NCI-H187 (cell line): ENCODE measurements at regions not wholly inside any gene's neighbourhood (a gene's known extent, or its start where the extent isn't known, plus 50 kb on each side); places are given as distances from the start of the nearest gene placed in this dataset.
"Not testable (repeated sequence)": the region's sequence is repeated elsewhere in the genome, so short reads cannot be mapped to it uniquely, and the experiment has no call there.

Experiments used
- DNase-seq, 2 experiments: peaks; one replicate each; lab custom pipeline; 2025; lab: John Stamatoyannopoulos, UW

DNA sequence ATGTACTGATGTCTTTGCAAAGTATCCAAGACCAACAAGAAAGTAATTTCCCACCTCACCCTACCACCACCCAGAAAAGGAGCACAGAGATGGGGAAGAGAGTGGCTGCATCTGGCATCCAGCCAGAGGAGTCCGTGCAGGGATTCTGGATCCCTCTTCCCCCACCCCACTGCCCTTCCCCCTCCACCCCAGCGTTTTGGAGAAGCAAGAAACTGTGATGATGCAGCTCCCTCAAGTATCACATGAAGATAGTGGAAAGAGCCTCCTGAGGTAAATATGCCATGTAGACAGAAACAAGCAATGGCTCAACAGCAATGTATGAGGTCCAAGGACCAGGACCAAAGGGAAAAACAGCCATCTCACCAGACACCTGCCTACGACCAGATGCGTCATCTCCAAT is 153.8 kb downstream of the DEPDC1B start:
- no peak for DNase-seq

DNA sequence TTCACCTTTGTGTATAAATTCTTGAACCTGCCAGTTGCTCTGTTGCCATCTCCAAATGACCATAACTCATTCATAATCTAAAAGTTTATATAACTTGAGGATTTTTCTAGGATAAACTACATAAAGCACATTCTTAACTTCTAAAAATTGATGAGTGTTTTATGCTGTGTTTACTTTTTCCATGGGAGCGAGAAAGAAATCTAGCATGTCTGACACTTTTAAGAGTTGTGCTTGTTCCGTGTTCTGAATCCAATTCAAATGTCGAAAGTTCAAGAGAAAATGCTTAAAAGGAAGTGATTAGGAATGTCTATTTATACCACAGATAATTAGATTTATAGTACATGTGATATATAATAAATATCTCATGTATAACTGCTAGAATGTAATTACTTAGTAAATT is 154.4 kb downstream of the DEPDC1B start:
- no peak for DNase-seq

DNA sequence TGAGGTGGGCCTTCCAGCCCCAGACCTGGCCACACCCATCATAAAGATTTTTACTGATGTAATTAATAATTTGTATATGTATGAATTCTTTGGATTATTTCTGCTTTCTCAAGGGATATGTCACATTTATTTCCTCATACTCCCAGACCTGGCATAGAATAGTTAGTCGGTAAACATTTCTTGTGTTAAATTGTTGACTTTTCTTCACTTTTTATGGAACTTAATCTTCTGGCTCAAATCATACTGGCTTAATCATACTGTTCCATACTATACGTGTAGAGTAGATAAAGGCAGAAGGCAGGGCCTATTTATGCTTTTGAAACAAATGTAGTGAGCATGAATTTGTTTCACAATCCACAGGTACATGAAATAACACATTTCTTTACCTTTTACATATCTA is 155.8 kb downstream of the DEPDC1B start:
- DNase-seq, result no peak

DNA sequence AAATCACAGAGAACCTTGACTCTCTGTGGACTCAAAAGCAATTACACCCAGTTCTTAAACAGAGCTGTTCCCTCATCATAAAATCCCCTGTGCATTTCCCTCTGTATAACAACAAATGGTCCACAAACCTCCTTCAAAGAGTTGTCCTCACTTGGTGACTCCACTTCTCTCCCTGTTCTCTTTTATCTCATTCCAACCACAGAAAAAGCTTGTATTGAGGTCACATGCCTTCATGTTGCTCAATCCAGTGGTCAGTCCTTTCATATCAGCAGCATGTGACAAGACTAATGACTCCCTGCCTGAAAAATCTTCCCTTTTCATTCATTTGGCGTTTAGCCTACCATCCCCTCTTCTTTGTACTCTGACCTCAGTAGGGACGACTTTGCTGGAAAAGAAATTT is 158.0 kb downstream of the DEPDC1B start:
- DNase-seq, result no peak

- no peak for DNase-seq
These were observed 158.8 kb downstream of the DEPDC1B start for GRCh38 chr5:60540856-60541805.

DNA sequence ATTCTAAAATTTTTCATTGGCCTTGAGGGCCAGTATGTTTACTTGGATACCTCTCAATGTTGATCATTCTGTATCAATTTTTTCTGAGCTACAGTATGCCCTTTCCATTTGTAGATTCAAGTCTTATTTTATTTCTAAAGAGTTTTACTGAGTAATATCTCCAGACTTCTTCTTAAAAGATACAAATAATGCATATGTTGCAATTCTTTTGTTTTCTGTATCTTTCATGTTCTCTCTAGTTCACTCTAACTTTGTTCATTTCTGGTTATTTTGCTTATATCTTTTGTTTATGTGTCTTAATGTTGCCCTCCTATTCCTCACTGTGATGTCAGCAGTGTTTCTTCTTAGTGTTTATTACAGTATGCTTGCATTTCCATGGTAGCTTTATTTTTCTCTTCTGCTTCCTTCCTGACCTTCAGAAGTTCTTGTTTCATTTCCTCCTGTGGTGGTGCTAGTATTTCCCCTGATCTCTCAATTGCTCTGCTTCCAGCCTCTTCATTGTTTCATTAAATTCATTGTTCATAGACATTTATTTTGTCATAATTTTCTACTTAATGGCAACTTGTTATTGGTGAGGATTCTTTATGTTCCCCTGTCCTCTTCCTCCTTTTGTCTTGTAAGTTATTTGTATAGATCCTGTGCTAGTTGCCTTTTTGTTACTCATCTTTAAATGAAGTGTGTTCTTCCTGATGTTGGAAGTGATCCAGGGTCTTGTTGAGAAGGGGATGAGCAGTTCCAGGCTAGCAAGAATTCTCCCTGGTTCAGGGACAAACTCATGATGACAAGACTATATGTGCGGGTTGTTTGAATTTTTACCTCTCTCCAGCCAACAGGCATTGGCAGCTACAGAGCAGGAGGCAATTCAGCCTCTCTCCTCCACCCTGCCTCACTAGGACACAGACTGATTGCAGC is 160.8 kb downstream of the DEPDC1B start:
- no peak for DNase-seq

DNA sequence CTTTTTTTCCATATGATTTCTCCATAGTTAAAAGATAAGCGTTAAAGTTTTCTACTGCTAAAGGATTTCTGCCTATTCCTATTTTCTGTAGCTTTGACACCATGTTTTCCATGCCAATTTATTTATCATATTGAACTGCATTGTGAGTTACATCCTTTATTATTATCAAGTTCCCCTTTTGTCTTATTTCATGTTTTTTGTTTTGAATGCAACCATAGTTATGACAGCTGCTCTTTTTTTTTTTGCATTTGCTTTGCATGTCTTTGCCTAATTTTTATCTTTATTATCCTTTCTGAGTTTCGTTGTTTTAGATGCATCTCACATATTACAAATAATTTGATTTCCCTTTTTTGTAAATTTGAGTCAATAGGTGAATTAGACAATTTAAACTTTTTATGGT is 161.5 kb downstream of the DEPDC1B start:
- DNase-seq, result no peak

- DNase-seq, result no peak
These were observed 164.0 kb downstream of the DEPDC1B start for GRCh38 chr5:60535951-60536350.

- DNase-seq, result no peak
These were observed 164.8 kb downstream of the DEPDC1B start for GRCh38 chr5:60535198-60535597.

DNA sequence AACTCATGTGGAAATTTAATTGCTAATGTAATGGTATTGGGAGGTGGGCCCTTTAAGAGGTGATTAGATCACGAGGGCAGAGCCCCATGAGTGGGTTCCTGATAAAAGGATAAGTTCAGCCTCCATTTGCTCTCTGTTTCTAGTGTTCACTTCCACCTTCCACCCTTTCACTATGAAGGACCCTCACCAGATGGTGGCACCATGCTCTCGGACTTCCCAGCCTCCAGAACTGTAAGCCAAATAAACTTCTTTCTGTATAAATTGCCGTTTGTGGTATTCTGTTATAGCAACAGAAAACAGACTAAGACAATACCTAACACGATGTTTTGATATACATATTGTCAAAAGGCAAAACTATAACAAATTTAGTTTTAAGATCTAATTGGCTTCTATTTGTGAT is 166.2 kb downstream of the DEPDC1B start:
- DNase-seq, result no peak

- DNase-seq, result not testable (repeated sequence)
These were observed 167.2 kb downstream of the DEPDC1B start for GRCh38 chr5:60532796-60533195.

- not testable (repeated sequence) for DNase-seq
These were observed 169.7 kb downstream of the DEPDC1B start for GRCh38 chr5:60530144-60530848.

- DNase-seq, result no peak
These were observed 171.0 kb downstream of the DEPDC1B start for GRCh38 chr5:60529001-60529400.

DNA sequence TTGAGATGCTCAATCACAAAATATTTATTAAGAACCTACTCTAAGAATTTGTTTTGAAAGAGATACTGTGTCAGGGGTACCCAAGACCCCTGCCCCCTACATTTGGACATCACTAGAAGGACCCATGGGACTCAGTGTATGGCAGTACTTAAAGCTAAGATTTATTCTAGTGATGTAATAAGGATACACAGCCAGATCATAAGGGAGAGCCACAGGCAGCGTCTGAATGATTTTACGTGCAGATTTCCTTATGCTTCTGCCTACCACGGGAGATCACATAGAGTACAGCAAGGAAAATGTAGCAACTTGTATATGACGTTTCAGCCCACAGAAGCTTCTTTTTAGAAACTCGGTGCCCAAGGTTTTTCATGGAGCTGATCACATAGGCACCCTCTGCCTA is 172.9 kb downstream of the DEPDC1B start:
- DNase-seq, result no peak

- DNase-seq, result no peak
These were observed 173.6 kb downstream of the DEPDC1B start for GRCh38 chr5:60526336-60526875.

- DNase-seq, result no peak
These were observed 177.6 kb downstream of the DEPDC1B start for GRCh38 chr5:60522292-60522905.

DNA sequence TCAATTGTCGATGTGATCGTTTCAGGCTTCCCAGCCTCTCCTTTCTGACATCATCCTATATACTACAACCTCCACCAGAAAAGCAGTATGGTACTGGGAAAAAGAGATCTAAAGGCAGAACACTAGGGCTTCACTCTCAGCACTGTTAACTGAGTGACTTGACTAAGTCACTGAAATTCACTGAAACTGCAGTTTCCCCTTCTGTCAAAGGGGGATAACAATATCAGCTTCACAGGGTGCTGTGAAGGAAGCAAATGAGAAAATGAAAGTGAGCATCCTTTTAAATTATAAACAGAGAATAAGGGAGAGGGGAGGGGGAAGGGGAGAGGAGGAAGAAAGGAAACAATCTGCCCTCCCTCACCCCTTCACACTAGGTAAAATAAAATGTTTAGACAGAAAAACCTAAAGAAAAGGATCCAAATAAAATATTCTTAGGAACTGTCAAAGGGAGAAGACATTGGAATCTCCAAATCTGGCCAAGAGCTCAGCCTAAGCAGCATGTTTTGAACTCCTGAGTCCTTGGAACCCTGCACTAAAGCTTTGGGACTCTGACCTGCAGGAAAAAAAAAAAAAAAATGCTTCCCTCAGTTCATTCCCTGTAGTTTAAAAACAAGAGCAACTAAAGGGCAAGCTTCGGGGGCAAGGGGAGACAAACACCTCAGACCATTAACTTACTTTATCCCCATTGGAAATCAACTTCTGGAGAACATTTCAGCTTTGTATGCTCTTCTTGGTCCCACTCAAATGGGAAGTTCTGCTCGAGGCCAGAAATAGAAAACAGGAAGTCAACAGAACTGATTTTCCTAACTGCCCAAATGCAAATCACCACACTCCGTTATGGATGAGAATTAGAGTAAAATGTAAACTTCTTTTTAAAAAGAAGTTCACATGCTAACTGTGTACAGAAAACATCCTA is 178.3 kb downstream of the DEPDC1B start:
- DNase-seq, result no peak

DNA sequence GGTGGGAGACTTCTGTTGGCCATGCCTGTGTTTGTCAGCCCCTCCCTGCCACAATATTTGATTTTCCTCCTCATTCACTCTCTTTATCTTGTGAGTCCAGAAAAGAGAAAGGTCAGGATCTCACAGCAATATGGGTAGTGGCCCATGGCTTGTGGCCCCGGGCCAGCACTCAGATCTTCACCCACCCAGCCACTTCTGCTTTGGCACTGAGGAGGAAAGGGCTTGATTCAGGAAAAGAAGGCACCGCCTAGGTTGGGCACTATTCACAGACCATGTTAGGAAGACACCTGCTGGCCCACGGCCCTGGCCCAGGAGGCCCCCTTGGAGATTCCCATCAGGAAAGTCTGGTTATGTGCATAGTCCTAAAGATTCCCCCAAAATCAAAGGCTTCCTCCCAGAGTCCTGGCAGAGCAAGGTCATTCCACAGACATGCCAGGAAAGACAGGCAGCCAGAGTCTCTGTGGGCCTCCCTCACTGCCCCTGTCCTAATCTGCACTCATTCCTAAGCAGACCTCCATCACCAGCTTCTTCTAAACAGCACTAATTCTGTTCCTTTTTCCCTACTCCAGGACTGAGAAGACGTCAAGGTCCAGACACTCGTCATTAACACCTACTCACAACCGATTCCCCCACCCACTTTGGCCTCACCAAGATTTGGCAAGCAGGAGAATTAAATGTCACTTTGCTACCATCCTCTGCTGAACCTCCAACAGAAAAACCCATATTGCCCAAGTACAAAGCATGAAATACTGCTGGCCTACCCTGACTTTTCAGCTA is 179.3 kb downstream of the DEPDC1B start:
- no peak for DNase-seq

GRCh38 chr5:60519372-60519771 is 180.6 kb downstream of the DEPDC1B start:
- DNase-seq, result no peak

GRCh38 chr5:60517850-60518249 is 182.1 kb downstream of the DEPDC1B start:
- DNase-seq, result no peak
